ENCODE measurements at regions not wholly inside any gene's neighbourhood (a gene's known extent, or its start where the extent isn't known, plus 50 kb on each side); places are given as distances from the start of the nearest gene placed in this dataset.

GRCh38 chr9:103514767-103515166 is 519.6 kb downstream of the CYLC2 start:
- TF ChIP-seq REST (IDR thresholded peaks at IDR 0.05; ENCODE audit: unreplicated experiment) = no peak
- TF ChIP-seq CTCF (conservative IDR thresholded peaks at IDR 0.05; ENCODE audit: low read depth in 2 of 2) = no peak
- TF ChIP-seq EZH2phosphoT487 (IDR thresholded peaks at IDR 0.05; ENCODE audit: unreplicated experiment) = no peak
- TF ChIP-seq POLR2AphosphoS5 (IDR thresholded peaks at IDR 0.05; ENCODE audit: low read depth) = no peak
- no peak for TF ChIP-seq EZH2 (IDR thresholded peaks at IDR 0.05; ENCODE audit: low read depth, unreplicated experiment)
- TF ChIP-seq CREB1 (CRISPR knock-in tag; IDR thresholded peaks at IDR 0.05; ENCODE audit: low read depth) = no peak
- TF ChIP-seq JUNB (IDR thresholded peaks at IDR 0.05; ENCODE audit: unreplicated experiment) = no peak
- TF ChIP-seq ETS1 (IDR thresholded peaks at IDR 0.05) = no peak
